ENCODE measurements at regions not wholly inside any gene's neighbourhood (a gene's known extent, or its start where the extent isn't known, plus 50 kb on each side); places are given as distances from the start of the nearest gene placed in this dataset.

DNA sequence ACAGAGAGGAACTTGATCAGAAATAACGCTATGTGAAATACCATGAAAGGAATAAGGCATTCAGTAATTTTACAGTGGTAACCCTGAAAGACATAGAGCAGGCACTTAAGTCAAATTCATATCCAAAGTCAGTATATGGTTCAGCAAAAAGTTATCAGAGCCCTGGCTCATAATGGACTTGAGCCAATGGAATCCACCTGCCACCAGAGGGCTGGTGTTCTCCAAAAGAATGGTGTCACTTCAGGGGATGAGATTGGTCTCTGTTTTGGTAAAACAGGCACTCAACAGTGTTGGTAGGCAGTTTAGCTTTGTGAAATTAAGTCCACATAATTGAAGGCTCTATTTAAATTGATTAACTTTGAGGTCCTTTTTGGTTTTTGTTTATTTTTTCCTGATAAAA is 93.9 kb downstream of the LIG4 start:
- TF ChIP-seq, protein P1, sequence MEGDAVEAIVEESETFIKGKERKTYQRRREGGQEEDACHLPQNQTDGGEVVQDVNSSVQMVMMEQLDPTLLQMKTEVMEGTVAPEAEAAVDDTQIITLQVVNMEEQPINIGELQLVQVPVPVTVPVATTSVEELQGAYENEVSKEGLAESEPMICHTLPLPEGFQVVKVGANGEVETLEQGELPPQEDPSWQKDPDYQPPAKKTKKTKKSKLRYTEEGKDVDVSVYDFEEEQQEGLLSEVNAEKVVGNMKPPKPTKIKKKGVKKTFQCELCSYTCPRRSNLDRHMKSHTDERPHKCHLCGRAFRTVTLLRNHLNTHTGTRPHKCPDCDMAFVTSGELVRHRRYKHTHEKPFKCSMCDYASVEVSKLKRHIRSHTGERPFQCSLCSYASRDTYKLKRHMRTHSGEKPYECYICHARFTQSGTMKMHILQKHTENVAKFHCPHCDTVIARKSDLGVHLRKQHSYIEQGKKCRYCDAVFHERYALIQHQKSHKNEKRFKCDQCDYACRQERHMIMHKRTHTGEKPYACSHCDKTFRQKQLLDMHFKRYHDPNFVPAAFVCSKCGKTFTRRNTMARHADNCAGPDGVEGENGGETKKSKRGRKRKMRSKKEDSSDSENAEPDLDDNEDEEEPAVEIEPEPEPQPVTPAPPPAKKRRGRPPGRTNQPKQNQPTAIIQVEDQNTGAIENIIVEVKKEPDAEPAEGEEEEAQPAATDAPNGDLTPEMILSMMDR (conservative IDR thresholded peaks at IDR 0.05 in 1 of 2, IDR thresholded peaks at IDR 0.05 in 1 of 2; ENCODE audit: extremely low read depth in 1 of 2, insufficient read depth in 1 of 2, low read depth in 1 of 2, low read length in 2 of 2), result no peak
- no peak for TF ChIP-seq EZH2 (IDR thresholded peaks at IDR 0.05; ENCODE audit: borderline replicate concordance, low read length)
